SK-N-SH (cell line): ENCODE measurements at regions not wholly inside any gene's neighbourhood (a gene's known extent, or its start where the extent isn't known, plus 50 kb on each side); places are given as distances from the start of the nearest gene placed in this dataset.

Source experiments
- CTCF ChIA-PET: fragments of 300-600, 350-600 bp; formaldehyde crosslinking; extraction: SDS; loops from one replicate; lab custom pipeline; 2021; lab: Yijun Ruan, JAX
- POLR2A ChIA-PET: fragments of 350-600 bp; sonication (Branson Sonifier 250); formaldehyde crosslinking; extraction: SDS; loops from one replicate; lab custom pipeline; 2020; ENCODE audit warnings: antibody characterized with exemption, inconsistent platforms; lab: Yijun Ruan, JAX
- DNase-seq: peaks from one replicate; pipeline ENCODE4 v3.0.0; 2012
- H2AFZ ChIP-seq: fragments of 200-600 bp; sonication (generic); 2 replicates; pipeline ENCODE4 v1.8.1; 2016; ENCODE audit warnings: antibody characterized with exemption, mild to moderate bottlenecking, low read depth
- H3F3A ChIP-seq: fragments of 200-600 bp; sonication (generic); replicated peaks from 2 replicates; pipeline ENCODE3; 2016; ENCODE audit warnings: antibody characterized with exemption, mild to moderate bottlenecking; ENCODE audit not compliant: insufficient read depth
- H3K27ac ChIP-seq, 2 experiments: fragments of 200-500 bp in 1 of 2; fragments of 200-600 bp in 1 of 2; sonication (Bioruptor generic) in 1 of 2; sonication (generic), shearing (Covaris generic) in 1 of 2; 2 replicates each; pipeline versions ENCODE4 v1.5.1 to v1.6.1; 2014 to 2016; ENCODE audit warnings: low read depth in 2 of 2, inconsistent platforms in 1 of 2, low read length in 1 of 2, mild to moderate bottlenecking in 1 of 2, mixed read lengths in 1 of 2
- H3K27me3 ChIP-seq: fragments of 200-600 bp; sonication (generic), shearing (Covaris generic); 2 replicates; pipeline ENCODE4 v1.6.1; 2016; ENCODE audit warnings: mixed run types; ENCODE audit not compliant: insufficient read depth
- H3K36me3 ChIP-seq, 2 experiments: fragments of 200-500 bp in 1 of 2; fragments of 200-600 bp in 1 of 2; sonication (Bioruptor generic) in 1 of 2; sonication (generic) in 1 of 2; replicated peaks in 1 of 2; 2 replicates each; pipeline versions ENCODE3 to v1.5.1; 2014 to 2016; ENCODE audit warnings: low read length in 1 of 2, mild to moderate bottlenecking in 1 of 2; ENCODE audit not compliant: insufficient read depth in 2 of 2, control insufficient read depth in 1 of 2
- H3K4me1 ChIP-seq, 2 experiments: fragments of 200-500 bp in 1 of 2; fragments of 200-600 bp in 1 of 2; sonication (Bioruptor generic) in 1 of 2; sonication (generic), shearing (Covaris generic) in 1 of 2; 2 replicates each; pipeline versions ENCODE4 v1.5.1 to v1.6.1; 2014 to 2016; ENCODE audit warnings: low read depth in 1 of 2, low read length in 1 of 2, mixed run types in 1 of 2; ENCODE audit not compliant: insufficient read depth in 2 of 2, control insufficient read depth in 1 of 2
- H3K4me2 ChIP-seq: fragments of 200-600 bp; sonication (generic), shearing (Covaris generic); 2 replicates; pipeline ENCODE4 v1.6.1; 2017; ENCODE audit warnings: mixed run types
- H3K4me3 ChIP-seq, 2 experiments: fragments of 200-500 bp in 1 of 2; fragments of 200-600 bp in 1 of 2; sonication (Bioruptor generic) in 1 of 2; sonication (generic), shearing (Covaris generic) in 1 of 2; 2 replicates each; pipeline versions ENCODE4 v1.5.1 to v1.8.1; 2014 to 2016; ENCODE audit warnings: low read depth in 2 of 2, inconsistent platforms in 1 of 2, low read length in 1 of 2, mild to moderate bottlenecking in 1 of 2, mixed read lengths in 1 of 2, moderate library complexity in 1 of 2
- H3K79me2 ChIP-seq: fragments of 200-600 bp; sonication (generic); 2 replicates; pipeline ENCODE4 v1.8.1; 2017; ENCODE audit warnings: mild to moderate bottlenecking; ENCODE audit not compliant: insufficient read depth
- H3K9ac ChIP-seq: fragments of 200-600 bp; sonication (generic); 2 replicates; pipeline ENCODE4 v1.6.1; 2017; ENCODE audit warnings: mixed run types
- H3K9me2 ChIP-seq: fragments of 200-600 bp; sonication (generic); 2 replicates; pipeline ENCODE4 v1.6.1; 2017; ENCODE audit warnings: mixed run types
- H3K9me3 ChIP-seq: fragments of 200-600 bp; sonication (generic); 2 replicates; pipeline ENCODE4 v1.6.1; 2017; ENCODE audit warnings: mixed run types, mild to moderate bottlenecking, moderate library complexity
- H4K20me1 ChIP-seq: fragments of 200-600 bp; sonication (generic); 2 replicates; pipeline ENCODE4 v1.6.1; 2017; ENCODE audit warnings: mild to moderate bottlenecking, mixed run types; ENCODE audit not compliant: insufficient read depth
- CHD2 ChIP-seq: fragments of 150-350 bp; IDR thresholded peaks from 2 replicates; pipeline ENCODE4 v1.6.1; 2018; ENCODE audit warnings: low read length; ENCODE audit not compliant: partially characterized antibody
- CTCF ChIP-seq: fragments of 200-600 bp; sonication (generic); IDR thresholded peaks from 2 replicates; pipeline ENCODE4 v1.6.1; 2017; ENCODE audit warnings: antibody characterized with exemption, mild to moderate bottlenecking, moderate library complexity
- ELF1 ChIP-seq: IDR thresholded peaks from 2 replicates; pipeline ENCODE4 v1.4.0; 2012
- EP300 ChIP-seq, 2 experiments: IDR thresholded peaks; 2 replicates each; pipeline versions ENCODE4 v1.4.0 to v1.6.1; 2012; ENCODE audit warnings: borderline replicate concordance in 1 of 2, low read depth in 1 of 2, low read length in 1 of 2
- EZH2phosphoT487 ChIP-seq: fragments of 200-600 bp; sonication (generic); IDR thresholded peaks from 2 replicates; pipeline ENCODE4 v1.6.1; 2017; ENCODE audit warnings: low read depth, mixed run types, mild to moderate bottlenecking, antibody characterized with exemption, moderate library complexity, borderline replicate concordance
- FOSL2 ChIP-seq: IDR thresholded peaks from 2 replicates; pipeline ENCODE4 v1.4.0; 2012; ENCODE audit warnings: low read depth, mild to moderate bottlenecking, moderate library complexity, borderline replicate concordance
- GABPA ChIP-seq: IDR thresholded peaks from 2 replicates; pipeline ENCODE4 v1.4.0; 2012; ENCODE audit warnings: low read depth, mild to moderate bottlenecking
- GATA2 ChIP-seq: sonication (generic); formaldehyde crosslinking; IDR thresholded peaks from 2 replicates; pipeline ENCODE4 v1.5.0; 2020; ENCODE audit warnings: mild to moderate bottlenecking, missing genetic modification reagents
- IRF3 ChIP-seq: fragments of 150-350 bp; IDR thresholded peaks from 2 replicates; pipeline ENCODE4 v1.6.1; 2016; ENCODE audit warnings: mild to moderate bottlenecking, low read depth, low read length
- JUND ChIP-seq: IDR thresholded peaks from 2 replicates; pipeline ENCODE4 v1.4.0; 2012
- MXI1 ChIP-seq: IDR thresholded peaks from 2 replicates; pipeline ENCODE4 v1.6.1; 2012; ENCODE audit warnings: mild to moderate bottlenecking, low read depth, low read length, improper control_type of control experiment
- NFIC ChIP-seq: IDR thresholded peaks from 2 replicates; pipeline ENCODE4 v1.4.0; 2012; ENCODE audit warnings: borderline replicate concordance
- NRF1 ChIP-seq: IDR thresholded peaks from 2 replicates; pipeline ENCODE4 v1.6.1; 2012; ENCODE audit warnings: low read depth, mild to moderate bottlenecking, low read length
- RAD21 ChIP-seq: IDR thresholded peaks from 2 replicates; pipeline ENCODE4 v1.6.1; 2012; ENCODE audit warnings: mild to moderate bottlenecking, low read length
- RCOR1 ChIP-seq: fragments of 150-350 bp; IDR thresholded peaks from 2 replicates; pipeline ENCODE4 v1.6.1; 2017; ENCODE audit warnings: antibody characterized with exemption, low read length
- SIN3A ChIP-seq: IDR thresholded peaks from 2 replicates; pipeline ENCODE4 v1.6.1; 2012; ENCODE audit warnings: low read depth, mild to moderate bottlenecking, low read length, moderate library complexity, borderline replicate concordance
- TAF1 ChIP-seq: IDR thresholded peaks from 2 replicates; pipeline ENCODE4 v1.6.1; 2012; ENCODE audit warnings: low read depth, mild to moderate bottlenecking, low read length, moderate library complexity, borderline replicate concordance
- TCF12 ChIP-seq: IDR thresholded peaks from 2 replicates; pipeline ENCODE4 v1.4.0; 2012
- ZBTB33 ChIP-seq: IDR thresholded peaks from 2 replicates; pipeline ENCODE4 v1.4.0; 2012; ENCODE audit warnings: low read depth, borderline replicate concordance
- WGBS: methylation state at CpG from one replicate; pipeline ENCODE4 v1.1.6; 2017; ENCODE audit warnings: low lambda C conversion rate; 5-methylcytosine and 5-hydroxymethylcytosine counted together
- TF ChIP-seq, protein P1 (sequence below): IDR thresholded peaks from 2 replicates; pipeline ENCODE4; 2012

GRCh38 chr5:117326997-117327396, 752.4 kb upstream of the SEMA6A start:
- Histone ChIP-seq H3K79me2 (no peaks in the 10 kb centered on the region), H3K27ac (no peak overlapping the region), H2AFZ (no peak overlapping the region), H3K9me3 (no peaks in the 10 kb centered on the region), H3F3A (no peaks in the 10 kb centered on the region), H3K36me3 (no peaks in the 10 kb centered on the region), H3K9me2 (no peaks in the 10 kb centered on the region), H4K20me1 (no peaks in the 10 kb centered on the region), H3K4me1 (no peaks in the 10 kb centered on the region), H3K27me3 (no peaks in the 10 kb centered on the region)
- POLR2A ChIA-PET: no interaction called here
- no peak for TF ChIP-seq MXI1
- TF ChIP-seq TAF1: no peak
- TF ChIP-seq, protein P1, sequence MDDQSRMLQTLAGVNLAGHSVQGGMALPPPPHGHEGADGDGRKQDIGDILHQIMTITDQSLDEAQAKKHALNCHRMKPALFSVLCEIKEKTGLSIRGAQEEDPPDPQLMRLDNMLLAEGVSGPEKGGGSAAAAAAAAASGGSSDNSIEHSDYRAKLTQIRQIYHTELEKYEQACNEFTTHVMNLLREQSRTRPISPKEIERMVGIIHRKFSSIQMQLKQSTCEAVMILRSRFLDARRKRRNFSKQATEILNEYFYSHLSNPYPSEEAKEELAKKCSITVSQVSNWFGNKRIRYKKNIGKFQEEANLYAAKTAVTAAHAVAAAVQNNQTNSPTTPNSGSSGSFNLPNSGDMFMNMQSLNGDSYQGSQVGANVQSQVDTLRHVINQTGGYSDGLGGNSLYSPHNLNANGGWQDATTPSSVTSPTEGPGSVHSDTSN: no peak
- TF ChIP-seq GATA2 (CRISPR knock-in tag): no peak
- TF ChIP-seq EP300 (IDR thresholded peaks at IDR 0.05; ENCODE audit: borderline replicate concordance in 1 of 2, low read depth in 1 of 2, low read length in 1 of 2): no peak
- TF ChIP-seq IRF3: no peak
- no peak for TF ChIP-seq EZH2phosphoT487
- no peak for TF ChIP-seq RCOR1
- TF ChIP-seq JUND: no peak
- no peak for TF ChIP-seq TCF12
- no peak for TF ChIP-seq RAD21
- no peak for TF ChIP-seq CTCF
- TF ChIP-seq GABPA: no peak
- TF ChIP-seq SIN3A: no peak
- no peak for TF ChIP-seq ZBTB33
- TF ChIP-seq NRF1: no peak
- TF ChIP-seq FOSL2: no peak
- TF ChIP-seq ELF1: no peak
- TF ChIP-seq NFIC: no peak
- no peak for TF ChIP-seq CHD2
- TF ChIP-seq, all 33 proteins: peak for 0
- Histone ChIP-seq H3K4me2 (no peak overlapping the region), H3K9ac (no peak overlapping the region), H3K4me3 (no peak overlapping the region)
- 29% methylated on average over 2 of the region's 2 CpGs for WGBS
- CTCF ChIA-PET: interaction anchor here (0.6 to 1.4 kb wide), 2 partner anchors 13 to 55 kb away, joined by 3 read pairs; no protein-coding TSS in a partner anchor
- no peak for DNase-seq
